ENCODE measurements at regions not wholly inside any gene's neighbourhood (a gene's known extent, or its start where the extent isn't known, plus 50 kb on each side); places are given as distances from the start of the nearest gene placed in this dataset.

GRCh38 chr21:35225573-35225972 is 176.5 kb upstream of the RUNX1 start:
- no peak for TF ChIP-seq POLR2A (IDR thresholded peaks at IDR 0.05)
- TF ChIP-seq, protein P1, sequence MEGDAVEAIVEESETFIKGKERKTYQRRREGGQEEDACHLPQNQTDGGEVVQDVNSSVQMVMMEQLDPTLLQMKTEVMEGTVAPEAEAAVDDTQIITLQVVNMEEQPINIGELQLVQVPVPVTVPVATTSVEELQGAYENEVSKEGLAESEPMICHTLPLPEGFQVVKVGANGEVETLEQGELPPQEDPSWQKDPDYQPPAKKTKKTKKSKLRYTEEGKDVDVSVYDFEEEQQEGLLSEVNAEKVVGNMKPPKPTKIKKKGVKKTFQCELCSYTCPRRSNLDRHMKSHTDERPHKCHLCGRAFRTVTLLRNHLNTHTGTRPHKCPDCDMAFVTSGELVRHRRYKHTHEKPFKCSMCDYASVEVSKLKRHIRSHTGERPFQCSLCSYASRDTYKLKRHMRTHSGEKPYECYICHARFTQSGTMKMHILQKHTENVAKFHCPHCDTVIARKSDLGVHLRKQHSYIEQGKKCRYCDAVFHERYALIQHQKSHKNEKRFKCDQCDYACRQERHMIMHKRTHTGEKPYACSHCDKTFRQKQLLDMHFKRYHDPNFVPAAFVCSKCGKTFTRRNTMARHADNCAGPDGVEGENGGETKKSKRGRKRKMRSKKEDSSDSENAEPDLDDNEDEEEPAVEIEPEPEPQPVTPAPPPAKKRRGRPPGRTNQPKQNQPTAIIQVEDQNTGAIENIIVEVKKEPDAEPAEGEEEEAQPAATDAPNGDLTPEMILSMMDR (IDR thresholded peaks at IDR 0.05), result no peak
- ATAC-seq (no peak), DNase-seq (no peak)
- H3K4me3 ChIP-seq, result no peak overlapping the region
- no peaks in the 10 kb centered on the region for H3K27me3 ChIP-seq
- 78% methylated on average over 6 of the region's 6 CpGs for WGBS (ENCODE audit: insufficient coverage, low coverage, low lambda C conversion rate, missing lambda C conversion rate)
- peak overlapping the region in 2 of 3 donors; percentile 60 to 61 for H3K27ac ChIP-seq
- intact Hi-C loops (cut with DNase I), result no loop called here
- peaks cover 0 to 20% (median 7%) of the 10 kb centered on the region in 4 donors for H3K4me1 ChIP-seq
- H3K36me3 ChIP-seq, result no peaks in the 10 kb centered on the region
- no peaks in the 10 kb centered on the region for H3K9me3 ChIP-seq

- Histone ChIP-seq H3K27ac (no peak overlapping the region), H3K36me3 (no peaks in the 10 kb centered on the region), H3K4me3 (no peak overlapping the region), H3K9me3 (no peaks in the 10 kb centered on the region), H3K27me3 (no peaks in the 10 kb centered on the region), H3K4me1 (peaks cover 0 to 20% (median 7%) of the 10 kb centered on the region in 4 donors)
- ATAC-seq, result no peak
- TF ChIP-seq, protein P1 (IDR thresholded peaks at IDR 0.05), result no peak
- TF ChIP-seq POLR2A (IDR thresholded peaks at IDR 0.05), result no peak
- intact Hi-C loops (cut with DNase I), result no loop called here
- no peak for DNase-seq
- 66% methylated on average over 6 of the region's 6 CpGs for WGBS (ENCODE audit: insufficient coverage, low coverage, low lambda C conversion rate, missing lambda C conversion rate)
Observed at GRCh38 chr21:35223480-35224156, 174.5 kb upstream of the RUNX1 start.

DNA sequence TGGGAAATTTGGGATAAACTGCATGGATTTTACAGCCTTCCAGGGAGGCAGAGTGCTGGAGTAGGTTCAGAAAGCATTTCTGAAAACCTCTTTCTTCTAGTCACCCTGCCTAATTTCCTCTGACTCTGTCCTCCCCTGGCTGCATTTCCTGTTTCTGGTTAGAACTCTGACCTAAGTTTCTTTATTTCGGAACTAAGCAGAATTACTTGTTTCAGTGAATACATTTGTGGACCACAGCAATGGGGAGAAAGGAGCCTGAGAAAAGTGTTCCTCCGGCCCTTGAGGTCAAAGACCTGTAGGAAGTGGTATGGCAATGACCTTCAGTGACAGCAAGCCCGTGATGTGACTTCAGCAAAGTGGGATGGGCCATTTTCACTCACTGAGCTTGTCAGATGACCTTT is 173.4 kb upstream of the RUNX1 start:
- WGBS (ENCODE audit: insufficient coverage, low coverage, low lambda C conversion rate, missing lambda C conversion rate), result 9% methylated on average over 3 of the region's 3 CpGs
- TF ChIP-seq, protein P1 (IDR thresholded peaks at IDR 0.05), result no peak
- no peak for TF ChIP-seq POLR2A (IDR thresholded peaks at IDR 0.05)
- no peak for DNase-seq

GRCh38 chr21:35222021-35222420 is 172.9 kb upstream of the RUNX1 start:
- Histone ChIP-seq H3K4me1 (peaks cover 0 to 16% (median 7%) of the 10 kb centered on the region in 4 donors), H3K36me3 (no peaks in the 10 kb centered on the region), H3K9me3 (no peaks in the 10 kb centered on the region), H3K27me3 (no peaks in the 10 kb centered on the region), H3K27ac (no peak overlapping the region), H3K4me3 (no peak overlapping the region)
- DNase-seq (no peak), ATAC-seq (no peak)
- whole genome bisulfite sequencing (ENCODE audit: insufficient coverage, low coverage, low lambda C conversion rate, missing lambda C conversion rate), result 74% methylated on average over 3 of the region's 3 CpGs
- intact Hi-C loops (cut with DNase I), result no loop called here
- no peak for TF ChIP-seq POLR2A (IDR thresholded peaks at IDR 0.05)
- TF ChIP-seq, protein P1 (IDR thresholded peaks at IDR 0.05), result no peak

More for the DNA sequence above, 173.4 kb upstream of the RUNX1 start:
- intact Hi-C loops (cut with DNase I), result no loop called here
- Histone ChIP-seq H3K27ac (no peak overlapping the region), H3K9me3 (no peaks in the 10 kb centered on the region), H3K27me3 (no peaks in the 10 kb centered on the region), H3K36me3 (no peaks in the 10 kb centered on the region), H3K4me3 (no peak overlapping the region), H3K4me1 (peaks cover 0 to 20% (median 7%) of the 10 kb centered on the region in 4 donors)
- ATAC-seq, result peak in 2 of 4 donors; percentile 6 to 24
